GM18498 (cell line): ENCODE measurements at regions not wholly inside any gene's neighbourhood (a gene's known extent, or its start where the extent isn't known, plus 50 kb on each side); places are given as distances from the start of the nearest gene placed in this dataset.
"Not testable (repeated sequence)": the region's sequence is repeated elsewhere in the genome, so short reads cannot be mapped to it uniquely, and the experiment has no call there.

ENCODE experiments used
- ATAC-seq: cut with Tn5 transposase; IDR thresholded peaks from one replicate; pipeline ENCODE4 v1.9.1; 2021; ENCODE audit warnings: mild to moderate bottlenecking, moderate library complexity; ENCODE audit not compliant: unreplicated experiment

GRCh38 chr16:50497592-50497991, 50.6 kb upstream of the NKD1 start:
- ATAC-seq: no peak

- no peak for ATAC-seq
Observed at GRCh38 chr16:50496990-50497389, 51.2 kb upstream of the NKD1 start.

- no peak for ATAC-seq
Observed at GRCh38 chr16:50495673-50496072, 52.5 kb upstream of the NKD1 start.

- no peak for ATAC-seq
Observed at GRCh38 chr16:50494501-50495491, 53.4 kb upstream of the NKD1 start.

GRCh38 chr16:50491516-50491915, 56.7 kb upstream of the NKD1 start:
- no peak for ATAC-seq

GRCh38 chr16:50490828-50491227, 57.4 kb upstream of the NKD1 start:
- no peak for ATAC-seq

GRCh38 chr16:50489182-50489581, 59.0 kb upstream of the NKD1 start:
- ATAC-seq: no peak

GRCh38 chr16:50487528-50487927, 60.7 kb upstream of the NKD1 start:
- ATAC-seq: no peak

- ATAC-seq: not testable (repeated sequence)
Observed at GRCh38 chr16:50486162-50486561, 62.0 kb upstream of the NKD1 start.

GRCh38 chr16:50485232-50485631, 63.0 kb upstream of the NKD1 start:
- ATAC-seq: no peak

GRCh38 chr16:50482271-50482670, 65.9 kb upstream of the NKD1 start:
- no peak for ATAC-seq

GRCh38 chr16:50480206-50480605, 68.0 kb upstream of the NKD1 start:
- no peak for ATAC-seq

GRCh38 chr16:50479771-50480170, 68.4 kb upstream of the NKD1 start:
- ATAC-seq: no peak

GRCh38 chr16:50478773-50479149, 69.4 kb upstream of the NKD1 start:
- no peak for ATAC-seq

GRCh38 chr16:50478075-50478772, 70.0 kb upstream of the NKD1 start:
- ATAC-seq: no peak

- ATAC-seq: no peak
Observed at GRCh38 chr16:50476486-50477255, 71.5 kb upstream of the NKD1 start.

- no peak for ATAC-seq
Observed at GRCh38 chr16:50475170-50475569, 73.0 kb upstream of the NKD1 start.

GRCh38 chr16:50474138-50474537, 74.1 kb upstream of the NKD1 start:
- ATAC-seq: peak; percentile 17

- peak; percentile 56 for ATAC-seq
Observed at GRCh38 chr16:50473356-50473945, 74.7 kb upstream of the NKD1 start.

- ATAC-seq: no peak
Observed at GRCh38 chr16:50472472-50472871, 75.7 kb upstream of the NKD1 start.

GRCh38 chr16:50470687-50471086, 77.5 kb upstream of the NKD1 start:
- ATAC-seq: no peak
